Kidney epithelial cell (primary cell): ENCODE measurements at regions not wholly inside any gene's neighbourhood (a gene's known extent, or its start where the extent isn't known, plus 50 kb on each side); places are given as distances from the start of the nearest gene placed in this dataset.

Experiments
- DNase-seq: peaks from one replicate; pipeline ENCODE4 v3.0.0-alpha.2; 2010; ENCODE audit warnings: low read depth
- H3K27me3 ChIP-seq: 2 replicates; pipeline ENCODE4 v1.6.0; 2011; ENCODE audit warnings: low read length; ENCODE audit not compliant: control insufficient read depth, insufficient read depth
- H3K36me3 ChIP-seq: 2 replicates; pipeline ENCODE4 v1.5.1; 2011; ENCODE audit warnings: low read length; ENCODE audit not compliant: control insufficient read depth, insufficient read depth
- H3K4me3 ChIP-seq: 2 replicates; pipeline ENCODE4 v1.5.1; 2011; ENCODE audit warnings: low read depth, mild to moderate bottlenecking, control low read depth, low read length
- TF ChIP-seq, protein P1 (sequence below): IDR thresholded peaks from 2 replicates; pipeline ENCODE4 v1.5.1; 2011; ENCODE audit warnings: mild to moderate bottlenecking, moderate library complexity, low read length, control low read depth, inconsistent platforms; ENCODE audit not compliant: insufficient read depth, poor library complexity, severe bottlenecking

DNA sequence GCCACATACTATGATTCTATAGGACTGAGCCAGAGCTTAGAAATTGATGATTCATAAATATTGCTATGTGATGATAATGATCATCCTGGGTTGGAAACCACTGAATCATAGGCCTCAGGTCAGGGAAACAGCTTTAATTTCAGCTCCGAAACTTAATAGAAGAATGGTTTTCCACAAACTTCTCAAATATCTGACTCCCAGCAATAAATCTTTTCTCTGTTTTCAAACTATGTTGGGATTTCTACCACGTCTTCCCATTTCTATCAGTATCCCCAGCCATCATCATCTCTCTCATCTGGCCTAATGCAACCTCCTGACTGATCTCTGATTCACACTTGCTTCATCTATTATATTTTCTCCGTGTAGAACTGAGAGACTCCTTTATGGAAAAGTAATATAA, 521.8 kb upstream of the AGA start:
- DNase-seq = no peak
- Histone ChIP-seq H3K36me3 (no peaks in the 10 kb centered on the region), H3K27me3 (no peaks in the 10 kb centered on the region), H3K4me3 (no peak overlapping the region)
- TF ChIP-seq, protein P1, sequence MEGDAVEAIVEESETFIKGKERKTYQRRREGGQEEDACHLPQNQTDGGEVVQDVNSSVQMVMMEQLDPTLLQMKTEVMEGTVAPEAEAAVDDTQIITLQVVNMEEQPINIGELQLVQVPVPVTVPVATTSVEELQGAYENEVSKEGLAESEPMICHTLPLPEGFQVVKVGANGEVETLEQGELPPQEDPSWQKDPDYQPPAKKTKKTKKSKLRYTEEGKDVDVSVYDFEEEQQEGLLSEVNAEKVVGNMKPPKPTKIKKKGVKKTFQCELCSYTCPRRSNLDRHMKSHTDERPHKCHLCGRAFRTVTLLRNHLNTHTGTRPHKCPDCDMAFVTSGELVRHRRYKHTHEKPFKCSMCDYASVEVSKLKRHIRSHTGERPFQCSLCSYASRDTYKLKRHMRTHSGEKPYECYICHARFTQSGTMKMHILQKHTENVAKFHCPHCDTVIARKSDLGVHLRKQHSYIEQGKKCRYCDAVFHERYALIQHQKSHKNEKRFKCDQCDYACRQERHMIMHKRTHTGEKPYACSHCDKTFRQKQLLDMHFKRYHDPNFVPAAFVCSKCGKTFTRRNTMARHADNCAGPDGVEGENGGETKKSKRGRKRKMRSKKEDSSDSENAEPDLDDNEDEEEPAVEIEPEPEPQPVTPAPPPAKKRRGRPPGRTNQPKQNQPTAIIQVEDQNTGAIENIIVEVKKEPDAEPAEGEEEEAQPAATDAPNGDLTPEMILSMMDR = no peak

DNA sequence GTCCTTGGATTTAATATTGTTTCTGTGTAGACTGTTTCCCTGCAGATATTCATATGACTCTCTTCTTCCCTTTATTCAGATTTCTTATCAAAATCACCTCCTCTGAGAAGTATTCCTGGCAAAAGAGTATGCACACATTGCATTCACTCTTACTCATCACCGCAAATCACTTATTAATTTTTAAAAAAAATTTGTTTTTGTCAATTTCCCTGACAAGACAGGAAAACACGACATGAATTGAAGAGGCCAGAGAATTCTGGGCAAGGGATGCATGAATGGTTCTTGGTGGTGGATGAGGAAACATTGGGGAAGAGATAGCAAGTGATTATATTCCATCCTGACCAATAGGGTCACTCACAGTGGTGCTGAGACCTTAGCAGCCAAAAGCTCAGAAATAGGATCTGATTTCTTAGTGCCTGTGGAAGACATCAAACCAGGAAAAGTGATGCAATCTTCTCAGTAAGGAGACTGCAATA, 522.5 kb upstream of the AGA start:
- TF ChIP-seq, protein P1 = no peak
- H3K27me3 ChIP-seq = no peaks in the 10 kb centered on the region
- no peak for DNase-seq
- no peak overlapping the region for H3K4me3 ChIP-seq
- H3K36me3 ChIP-seq = no peaks in the 10 kb centered on the region

DNA sequence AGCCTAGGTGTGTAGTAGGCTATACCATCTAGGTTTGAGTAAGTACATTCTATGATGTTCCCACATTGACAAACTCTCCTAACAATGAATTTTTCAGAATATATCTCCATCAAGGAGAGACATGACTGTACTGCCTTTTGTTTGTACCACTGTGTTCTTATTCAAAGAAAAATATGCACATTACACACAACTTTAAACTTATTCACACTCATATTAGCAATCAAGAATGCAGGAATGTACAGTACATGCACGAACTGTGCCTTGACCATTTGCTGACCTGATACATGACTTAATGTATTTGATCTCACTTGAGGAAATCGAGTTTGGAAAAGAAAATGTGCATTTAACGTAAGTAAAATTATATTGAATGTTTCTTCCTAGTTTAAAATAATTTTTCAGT, 525.1 kb upstream of the AGA start:
- H3K36me3 ChIP-seq = no peaks in the 10 kb centered on the region
- H3K27me3 ChIP-seq = no peaks in the 10 kb centered on the region
- TF ChIP-seq, protein P1 = no peak
- no peak for DNase-seq
- no peak overlapping the region for H3K4me3 ChIP-seq

DNA sequence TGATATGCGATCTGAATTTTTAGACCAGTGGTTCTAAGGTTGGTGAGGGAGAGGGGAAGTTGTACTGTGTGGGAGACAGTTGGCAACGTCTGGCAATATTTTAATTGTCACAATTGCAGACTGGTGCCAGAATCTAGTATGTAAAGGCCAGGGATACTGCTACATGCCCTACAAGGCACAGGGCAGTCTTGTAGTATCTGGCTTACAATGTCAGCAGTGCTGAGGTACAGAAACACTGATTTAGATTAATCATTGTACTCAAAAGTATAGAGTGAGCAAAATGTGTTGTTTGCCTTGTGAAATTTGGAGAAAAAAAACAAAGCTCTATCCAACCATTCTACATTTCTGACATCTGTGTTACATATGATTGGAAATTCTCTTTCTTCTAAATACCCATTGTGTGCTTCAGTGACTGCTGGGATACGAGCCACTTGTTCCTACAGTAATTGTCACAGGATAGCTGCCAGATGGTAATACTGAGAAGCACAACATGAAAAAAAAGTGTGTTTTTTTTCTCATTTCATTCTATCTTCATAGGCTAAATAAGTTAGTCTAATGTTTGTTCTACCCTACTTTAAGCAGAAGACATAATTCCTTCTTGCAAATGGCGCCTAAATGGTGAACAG, 526.7 kb upstream of the AGA start:
- TF ChIP-seq, protein P1 = no peak
- H3K27me3 ChIP-seq = no peaks in the 10 kb centered on the region
- no peaks in the 10 kb centered on the region for H3K36me3 ChIP-seq
- H3K4me3 ChIP-seq = no peak overlapping the region
- DNase-seq = no peak

DNA sequence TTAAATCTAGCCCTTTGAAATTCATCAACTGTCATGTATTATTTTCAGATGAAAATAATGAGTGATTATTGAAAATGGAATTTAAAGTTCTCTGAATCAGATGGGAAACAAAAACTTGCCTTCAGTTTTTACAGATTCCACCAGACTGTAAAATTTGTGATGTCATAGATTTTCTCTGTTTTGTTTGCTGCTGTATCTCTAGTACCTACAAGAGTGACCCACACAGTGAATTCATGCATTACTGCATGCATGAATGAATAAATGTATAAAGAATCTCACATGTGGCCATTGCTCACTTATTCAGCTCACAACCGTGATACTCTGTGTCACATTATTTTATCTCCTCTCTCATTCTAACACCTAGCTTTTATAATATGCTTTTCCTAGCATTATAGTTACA, 532.2 kb upstream of the AGA start:
- Histone ChIP-seq H3K4me3 (no peak overlapping the region), H3K27me3 (no peaks in the 10 kb centered on the region), H3K36me3 (no peaks in the 10 kb centered on the region)
- DNase-seq = no peak
- TF ChIP-seq, protein P1 = no peak
